Tongue (tissue), 1 donor: ENCODE measurements at regions not wholly inside any gene's neighbourhood (a gene's known extent, or its start where the extent isn't known, plus 50 kb on each side); places are given as distances from the start of the nearest gene placed in this dataset.

Experiments used
- DNase-seq: peaks from one replicate; pipeline ENCODE4 v3.0.0-alpha.2; 2015

DNA sequence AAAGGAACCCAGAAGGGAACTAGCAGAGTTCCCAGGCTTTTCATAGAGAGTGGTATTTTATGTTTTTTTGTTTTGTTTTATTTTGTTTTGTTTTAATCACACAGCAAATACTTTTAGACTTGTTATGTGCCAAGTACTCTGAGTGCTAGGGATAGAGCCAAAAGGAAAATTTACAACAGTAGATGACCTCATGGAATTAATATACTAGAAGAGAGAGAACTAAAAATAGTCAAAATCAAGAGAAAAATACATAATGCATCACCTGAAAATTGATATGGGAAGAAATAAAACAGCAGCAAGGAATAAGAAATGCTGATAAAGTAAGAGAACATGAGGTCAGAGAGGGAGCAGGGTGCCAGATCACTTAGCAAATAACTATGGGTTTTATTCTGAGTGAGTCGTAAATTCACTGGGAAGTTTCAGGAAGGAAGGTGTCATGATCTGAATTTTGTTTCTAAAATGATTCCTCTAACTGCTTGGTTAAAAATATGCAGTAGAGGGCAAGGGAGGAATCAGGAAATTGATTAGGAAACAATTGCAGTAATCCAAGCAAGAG is 351.0 kb downstream of the ANKRD7 start:
- peak; percentile 8 for DNase-seq

GRCh38 chr7:118580743-118581382 is 356.4 kb downstream of the ANKRD7 start:
- DNase-seq, result no peak

- DNase-seq, result peak; percentile 32
These were observed 359.1 kb downstream of the ANKRD7 start for GRCh38 chr7:118583641-118584040.

GRCh38 chr7:118586248-118586647 is 361.7 kb downstream of the ANKRD7 start:
- no peak for DNase-seq

GRCh38 chr7:118590107-118590506 is 365.6 kb downstream of the ANKRD7 start:
- no peak for DNase-seq

- no peak for DNase-seq
These were observed 377.6 kb downstream of the ANKRD7 start for GRCh38 chr7:118602090-118602489.

- no peak for DNase-seq
These were observed 382.1 kb downstream of the ANKRD7 start for GRCh38 chr7:118606602-118607001.

- no peak for DNase-seq
These were observed 384.7 kb downstream of the ANKRD7 start for GRCh38 chr7:118609207-118609606.

DNA sequence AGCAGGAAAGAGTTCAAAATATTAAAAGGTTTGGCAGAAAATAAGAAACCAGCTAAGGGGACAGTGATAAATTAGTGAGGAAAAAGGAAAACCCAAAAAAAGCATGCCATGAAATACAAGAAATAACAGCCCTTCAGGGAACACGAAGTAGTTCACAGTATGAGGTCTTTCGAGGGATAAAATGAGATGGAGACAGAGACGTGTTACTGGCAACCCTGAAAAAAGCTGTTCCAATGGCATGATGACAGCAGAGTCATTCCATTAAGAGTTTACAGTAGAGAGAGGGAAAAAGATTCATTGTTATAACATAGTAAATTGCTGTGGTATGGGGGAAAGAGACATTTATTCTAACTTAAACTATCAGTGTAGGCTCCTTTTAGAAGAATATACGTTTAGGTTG is 391.2 kb downstream of the ANKRD7 start:
- no peak for DNase-seq

DNA sequence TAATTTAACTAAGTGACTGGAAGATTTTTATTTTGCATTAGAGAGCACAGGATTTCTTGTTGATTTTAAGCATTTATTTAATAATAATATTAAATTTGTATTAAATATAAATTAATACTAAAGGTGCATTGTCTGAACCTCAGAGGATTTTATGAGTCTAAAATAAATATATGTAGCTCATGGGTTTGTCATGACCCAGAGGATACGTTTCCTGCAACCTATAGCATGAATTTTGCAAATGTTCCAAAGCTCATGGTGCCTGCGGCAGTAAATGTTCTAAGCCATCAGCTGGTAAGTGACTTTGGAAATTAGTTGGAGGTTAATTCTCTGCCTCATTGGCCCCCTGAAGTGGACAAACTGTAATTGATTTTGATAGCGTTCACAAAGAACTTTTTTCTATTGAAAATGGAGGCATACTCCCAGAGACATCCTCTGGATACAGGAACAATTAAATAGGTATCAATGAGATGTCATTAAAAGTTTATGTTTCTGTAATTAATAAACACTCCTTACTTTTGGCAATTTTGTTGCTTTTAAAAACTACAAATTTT is 397.4 kb downstream of the ANKRD7 start:
- no peak for DNase-seq

DNA sequence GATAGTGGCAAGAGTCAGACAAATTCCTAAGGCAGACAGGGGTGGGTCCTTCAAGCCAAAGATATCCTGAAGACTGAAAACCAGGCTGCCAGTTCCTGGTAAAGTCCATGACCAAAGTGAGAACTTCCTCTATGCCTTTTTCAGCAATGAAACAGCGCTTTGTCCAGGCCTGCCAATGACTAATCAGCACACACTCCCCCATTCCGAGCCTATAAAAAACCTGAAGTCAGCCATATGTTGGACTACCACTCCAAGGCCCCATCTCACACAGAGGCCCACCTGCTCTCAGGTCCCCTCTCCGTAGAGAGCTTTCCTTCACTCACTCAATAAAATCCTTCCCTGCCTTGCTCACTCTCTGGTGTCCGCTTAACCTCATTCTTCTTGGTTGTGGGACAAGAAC is 402.2 kb downstream of the ANKRD7 start:
- no peak for DNase-seq

DNA sequence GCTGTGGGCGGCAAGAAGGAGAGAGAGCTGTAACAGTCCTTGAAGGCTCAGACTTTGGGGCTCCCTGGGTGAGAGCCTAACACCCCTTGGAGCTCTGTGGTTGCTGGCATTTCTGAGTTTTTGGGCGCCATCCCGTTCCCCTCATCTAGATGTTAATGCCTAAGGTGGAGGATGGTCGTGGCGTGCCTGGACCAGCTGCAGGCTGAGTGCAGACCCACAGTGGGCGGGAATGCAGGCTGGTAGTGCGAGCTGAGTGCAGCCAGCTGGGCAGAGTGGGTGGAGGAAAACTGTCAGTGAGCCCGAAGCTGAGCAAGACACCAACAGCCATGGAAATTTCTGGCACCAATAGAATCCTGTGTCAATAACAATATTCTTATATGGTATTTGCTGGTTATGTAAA is 403.0 kb downstream of the ANKRD7 start:
- DNase-seq, result peak; percentile 4

DNA sequence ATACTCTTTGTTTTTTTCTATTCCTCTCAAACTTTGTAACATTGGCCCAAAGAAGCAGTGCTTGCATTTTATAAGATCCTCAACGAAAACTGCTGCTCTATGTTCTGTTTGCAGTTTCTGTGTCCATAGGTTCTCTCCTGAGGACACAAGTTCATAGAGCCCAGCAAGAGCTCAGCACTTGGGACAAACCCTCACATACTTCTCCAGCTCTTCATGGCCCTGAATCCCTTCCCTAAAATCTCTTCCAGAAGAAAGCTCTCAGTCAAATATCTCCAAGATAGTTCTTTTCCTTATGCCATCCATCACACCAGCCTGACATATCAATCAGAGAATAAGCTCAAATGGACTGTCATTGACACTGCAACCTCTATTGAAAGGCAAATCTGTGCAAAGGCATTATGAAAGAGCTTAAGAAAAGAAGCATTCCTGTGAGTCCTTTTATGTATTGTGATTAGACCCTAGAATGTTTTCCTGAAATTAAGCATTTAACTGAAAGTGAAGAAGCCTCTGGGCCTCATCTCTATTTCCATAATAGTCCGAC is 405.5 kb downstream of the ANKRD7 start:
- DNase-seq, result no peak

- no peak for DNase-seq
These were observed 417.9 kb downstream of the ANKRD7 start for GRCh38 chr7:118642396-118642795.

GRCh38 chr7:118644346-118644745 is 419.8 kb downstream of the ANKRD7 start:
- no peak for DNase-seq

GRCh38 chr7:118648002-118648401 is 423.5 kb downstream of the ANKRD7 start:
- DNase-seq, result peak; percentile 5

DNA sequence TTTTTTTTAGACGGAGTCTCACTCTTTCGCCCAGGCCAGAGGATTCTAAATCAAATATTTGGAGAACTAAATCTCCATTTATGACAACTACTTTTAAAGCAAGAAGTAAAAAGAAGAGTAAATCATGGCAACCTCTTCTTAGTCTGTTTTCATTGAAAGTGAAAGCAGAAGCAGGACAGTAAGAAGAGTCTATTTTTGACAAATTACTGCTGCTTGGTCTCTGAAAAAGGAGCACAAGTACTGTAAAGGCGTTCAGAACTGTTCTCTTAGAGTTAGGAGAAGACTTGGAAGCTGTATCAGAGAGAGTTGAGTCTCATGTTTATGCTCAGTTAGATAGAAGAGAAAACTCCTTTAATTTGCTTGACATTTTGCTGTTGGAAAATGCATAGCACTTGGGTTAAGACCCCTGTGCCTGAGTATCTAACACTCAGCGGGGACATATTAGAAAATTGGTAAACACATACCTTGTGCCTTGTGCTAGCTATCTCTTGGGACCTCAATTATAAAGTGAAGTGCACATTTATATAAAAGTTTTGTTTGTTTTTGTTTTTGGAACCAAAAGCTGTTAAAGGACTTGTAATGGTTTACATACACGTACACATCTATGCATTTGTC is 433.0 kb downstream of the ANKRD7 start:
- DNase-seq, result no peak

DNA sequence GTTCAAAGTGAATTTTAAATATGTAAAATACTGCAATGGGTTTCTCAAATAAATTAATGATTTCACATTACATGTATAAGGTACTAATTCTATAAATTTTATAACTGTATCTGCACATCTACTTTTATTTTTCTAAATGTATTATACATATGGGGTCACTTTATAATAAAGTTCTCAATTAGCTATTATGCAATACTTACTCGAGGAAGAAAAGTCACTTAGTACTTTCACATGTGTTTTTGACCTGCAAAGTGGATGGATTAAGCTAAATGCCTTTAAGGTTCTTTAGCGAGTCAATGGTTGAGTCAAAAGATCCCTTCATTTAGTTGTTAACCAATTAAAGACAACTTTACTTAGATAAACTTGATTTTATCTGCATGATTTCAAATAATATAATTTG is 437.8 kb downstream of the ANKRD7 start:
- DNase-seq, result no peak

DNA sequence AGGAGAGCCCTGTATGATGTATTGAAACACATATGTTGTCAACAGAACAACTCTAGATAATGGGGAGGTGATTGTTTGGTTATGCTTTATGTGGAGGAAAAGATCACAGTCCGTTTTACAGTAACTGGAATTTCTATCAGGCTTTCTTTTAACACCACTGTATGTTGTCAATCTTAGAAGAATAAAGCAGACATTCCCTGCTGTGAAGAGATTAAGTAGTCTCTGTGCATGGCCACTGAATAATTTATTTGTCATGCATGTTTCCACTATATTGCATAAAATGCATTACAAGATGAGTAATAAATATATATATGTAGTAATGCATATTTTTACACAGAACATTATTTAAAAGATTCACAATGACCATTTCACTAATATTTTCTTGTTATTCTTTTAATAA is 440.0 kb downstream of the ANKRD7 start:
- no peak for DNase-seq

- no peak for DNase-seq
These were observed 446.6 kb downstream of the ANKRD7 start for GRCh38 chr7:118671149-118671548.

DNA sequence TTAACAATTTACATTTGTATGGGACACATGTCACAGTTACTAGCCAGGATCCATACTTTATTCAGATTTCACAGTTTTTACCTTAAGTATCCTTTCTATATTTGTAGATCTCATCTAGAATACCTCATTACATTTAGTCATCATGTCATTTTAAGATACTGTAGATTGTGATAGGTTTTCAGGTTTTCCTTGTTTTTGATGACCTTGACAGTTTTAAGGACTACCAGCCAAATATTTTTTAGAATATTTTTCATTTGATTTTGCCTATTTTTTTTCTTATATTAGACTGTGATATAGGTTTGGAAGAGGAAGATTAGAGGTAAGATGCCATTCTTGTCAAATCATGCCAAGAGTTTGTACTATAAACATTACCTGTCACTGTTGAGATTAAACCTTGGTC is 460.3 kb downstream of the ANKRD7 start:
- DNase-seq, result no peak

GRCh38 chr7:118689403-118689802 is 464.9 kb downstream of the ANKRD7 start:
- no peak for DNase-seq

DNA sequence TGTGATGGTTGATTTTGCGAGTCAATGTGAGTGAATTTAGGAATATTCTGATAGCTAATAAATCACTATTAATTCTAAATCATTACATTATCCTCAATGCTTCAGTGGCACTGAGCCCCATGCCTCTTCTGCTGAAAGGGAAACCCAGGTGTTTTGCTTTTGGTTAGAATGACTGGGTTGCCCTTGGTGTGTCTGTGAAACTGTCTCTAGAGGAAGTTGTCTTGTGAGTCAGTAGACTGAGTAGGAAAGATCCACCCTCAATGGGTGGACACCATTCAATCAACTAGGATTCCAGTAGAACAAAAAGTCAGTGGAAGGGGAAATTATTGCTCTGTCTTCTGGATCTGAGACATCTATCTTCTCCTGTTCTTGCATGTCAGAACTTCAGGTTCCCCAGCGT is 472.4 kb downstream of the ANKRD7 start:
- DNase-seq, result no peak

DNA sequence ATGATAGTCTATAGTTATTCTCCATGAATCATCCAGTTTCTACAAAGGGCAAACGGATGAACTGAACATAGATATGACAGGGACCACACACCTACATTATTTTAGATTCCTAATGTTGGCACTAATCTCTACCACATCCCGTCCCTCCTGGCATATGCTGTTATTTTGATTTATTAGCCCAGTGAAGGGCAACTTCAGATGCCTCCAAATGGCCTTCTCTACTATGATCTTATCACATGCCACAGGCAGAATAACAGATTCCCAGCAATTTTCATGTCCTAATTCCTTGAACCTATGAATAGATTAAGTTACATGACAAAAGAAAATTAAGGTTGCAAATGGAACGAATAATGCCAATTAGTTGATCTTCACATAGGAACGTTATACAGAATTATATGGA is 474.7 kb downstream of the ANKRD7 start:
- DNase-seq, result no peak
